ENCODE measurements at regions not wholly inside any gene's neighbourhood (a gene's known extent, or its start where the extent isn't known, plus 50 kb on each side); places are given as distances from the start of the nearest gene placed in this dataset.

DNA sequence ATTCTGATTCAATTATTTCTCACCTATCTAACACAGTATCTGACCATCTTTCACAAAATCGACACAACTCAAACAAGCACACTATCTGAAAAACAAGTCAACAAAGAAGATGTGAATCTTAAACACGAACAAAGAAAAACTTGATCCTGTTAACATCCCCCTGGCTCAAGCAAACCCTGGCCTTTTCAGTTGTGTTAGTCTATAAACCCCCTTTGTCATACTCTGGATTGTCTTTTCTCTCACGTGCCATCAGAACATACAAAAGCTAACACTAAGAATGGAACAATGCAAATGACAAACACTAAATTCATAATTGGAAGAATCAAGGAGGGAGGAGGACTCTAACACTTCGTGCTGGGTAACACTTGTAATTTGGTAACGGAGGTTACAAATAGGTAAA lies 168.7 kb downstream of the GASK1B start:
- intact Hi-C loops (cut with DNase I) = no loop called here
- no peak for TF ChIP-seq POLR2A (IDR thresholded peaks at IDR 0.05)
- TF ChIP-seq CTCF (IDR thresholded peaks at IDR 0.05) = no peak
- 63 to 74% methylated on average over 5 of the region's 5 CpGs for WGBS, 2 donors

DNA sequence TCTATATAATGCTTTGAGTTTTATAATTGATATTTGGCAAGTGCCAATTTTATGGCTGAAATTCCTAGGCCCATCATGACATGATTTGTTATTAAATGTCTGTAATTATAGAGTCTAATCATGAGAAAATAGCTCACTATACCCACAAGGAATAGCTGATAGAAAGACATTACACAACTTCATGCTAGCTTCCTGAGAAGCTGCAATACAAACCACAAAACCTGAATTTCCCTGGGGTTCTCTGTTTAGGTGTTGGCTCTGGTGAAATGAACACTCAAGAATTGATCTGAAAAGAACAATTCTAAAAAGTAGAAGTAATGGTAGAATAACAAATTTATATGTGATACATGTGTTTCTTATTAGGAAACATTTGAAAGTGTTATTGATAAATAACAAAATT lies 169.6 kb downstream of the GASK1B start:
- H3K27ac ChIP-seq = no peak overlapping the region
- no peak for DNase-seq
- no peak overlapping the region for H3K4me3 ChIP-seq
- intact Hi-C loops (cut with DNase I) = no loop called here
- no peaks in the 10 kb centered on the region for H3K9me3 ChIP-seq
- TF ChIP-seq POLR2A (IDR thresholded peaks at IDR 0.05) (no peak), CTCF (IDR thresholded peaks at IDR 0.05) (no peak)
- H3K36me3 ChIP-seq = no peaks in the 10 kb centered on the region
- peaks cover 0 to 12% (median 0%) of the 10 kb centered on the region in 3 donors for H3K4me1 ChIP-seq
- no peaks in the 10 kb centered on the region for H3K27me3 ChIP-seq

More for the DNA sequence above, 168.7 kb downstream of the GASK1B start:
- no peak overlapping the region for H3K4me3 ChIP-seq
- H3K36me3 ChIP-seq = no peaks in the 10 kb centered on the region
- peaks cover 0 to 12% (median 0%) of the 10 kb centered on the region in 3 donors for H3K4me1 ChIP-seq
- no peaks in the 10 kb centered on the region for H3K27me3 ChIP-seq
- no peak for DNase-seq
- no peak overlapping the region for H3K27ac ChIP-seq
- H3K9me3 ChIP-seq = no peaks in the 10 kb centered on the region

DNA sequence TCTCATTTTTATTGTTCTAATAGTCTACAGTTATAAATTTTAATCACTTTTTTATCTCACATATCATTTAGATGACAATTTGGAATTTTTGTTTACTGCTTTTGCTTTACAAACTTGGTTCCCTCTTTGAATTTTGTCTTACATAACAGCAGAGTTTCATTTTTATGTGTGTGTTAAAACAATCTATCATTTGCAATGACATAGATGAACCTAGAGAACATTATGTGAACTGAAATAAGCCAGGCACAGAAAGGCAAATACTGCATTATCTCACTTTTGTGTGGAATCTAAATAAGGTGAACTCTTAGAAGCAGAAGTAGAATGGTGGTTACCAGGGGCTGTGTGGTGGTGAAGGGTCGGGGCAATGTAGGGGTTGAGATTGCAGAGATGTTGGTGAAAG lies 170.7 kb downstream of the GASK1B start:
- no peaks in the 10 kb centered on the region for H3K27me3 ChIP-seq
- H3K36me3 ChIP-seq = no peaks in the 10 kb centered on the region
- DNase-seq = no peak
- H3K27ac ChIP-seq = no peak overlapping the region
- H3K4me1 ChIP-seq = peaks cover 0 to 1% (median 0%) of the 10 kb centered on the region in 3 donors
- 57 to 90% methylated on average over 1 of the region's 1 CpG for WGBS, 2 donors
- no peak overlapping the region for H3K4me3 ChIP-seq
- intact Hi-C loops (cut with DNase I) = no loop called here
- TF ChIP-seq POLR2A (IDR thresholded peaks at IDR 0.05) (no peak), CTCF (IDR thresholded peaks at IDR 0.05) (no peak)
- H3K9me3 ChIP-seq = no peaks in the 10 kb centered on the region

DNA sequence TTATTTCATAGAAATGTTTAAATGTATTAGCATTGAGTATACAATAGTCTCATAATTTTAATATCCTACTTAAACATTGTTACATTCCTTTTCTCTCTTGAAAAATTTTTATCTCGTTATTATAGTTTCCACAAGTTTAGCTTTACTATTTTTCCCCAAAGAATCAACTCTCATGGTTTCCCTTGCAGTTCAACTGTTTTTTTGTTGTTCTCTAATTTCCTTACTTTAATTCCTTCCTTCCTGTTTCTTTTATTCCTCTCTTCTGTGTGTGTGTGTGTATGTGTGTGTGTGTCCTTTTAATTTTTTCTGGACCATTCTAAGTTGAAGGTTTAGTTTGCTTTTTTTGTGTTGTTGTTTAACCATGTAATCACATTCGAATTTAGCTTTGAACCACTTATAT lies 171.1 kb downstream of the GASK1B start:
- intact Hi-C loops (cut with DNase I) = no loop called here
- 58 to 63% methylated on average over 2 of the region's 2 CpGs for WGBS, 2 donors

DNA sequence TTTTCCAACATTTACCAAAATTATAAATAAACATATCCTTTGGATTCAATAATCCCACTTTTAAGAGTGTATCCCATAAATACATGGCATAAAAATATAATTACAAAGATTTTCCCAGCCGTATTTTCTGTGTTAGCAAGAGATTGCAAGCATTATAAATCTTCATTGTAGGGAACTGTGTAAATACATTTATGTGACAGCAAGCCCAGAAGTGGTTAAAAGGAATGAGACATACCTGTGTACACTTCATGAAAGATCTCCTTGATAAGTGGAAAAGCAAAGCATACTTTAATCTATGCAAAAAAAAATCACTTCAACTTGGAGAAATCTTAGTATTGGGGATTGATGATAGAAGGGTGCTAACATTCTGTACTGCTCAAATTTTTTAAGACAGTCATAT lies 173.1 kb downstream of the GASK1B start:
- no peak for TF ChIP-seq POLR2A (IDR thresholded peaks at IDR 0.05)
- no peak for TF ChIP-seq CTCF (IDR thresholded peaks at IDR 0.05)

More for the DNA sequence above, 171.1 kb downstream of the GASK1B start:
- no peaks in the 10 kb centered on the region for H3K4me1 ChIP-seq
- no peak overlapping the region for H3K4me3 ChIP-seq
- DNase-seq = no peak
- TF ChIP-seq POLR2A (IDR thresholded peaks at IDR 0.05) (no peak), CTCF (IDR thresholded peaks at IDR 0.05) (no peak)
- no peaks in the 10 kb centered on the region for H3K36me3 ChIP-seq
- no peaks in the 10 kb centered on the region for H3K27me3 ChIP-seq
- H3K27ac ChIP-seq = no peak overlapping the region
- no peaks in the 10 kb centered on the region for H3K9me3 ChIP-seq

More for the DNA sequence above, 173.1 kb downstream of the GASK1B start:
- 75 to 94% methylated on average over 1 of the region's 1 CpG for WGBS, 2 donors
- Histone ChIP-seq H3K4me3 (no peak overlapping the region), H3K27me3 (no peaks in the 10 kb centered on the region), H3K36me3 (no peaks in the 10 kb centered on the region), H3K4me1 (peaks cover 0 to 9% (median 7%) of the 10 kb centered on the region in 3 donors), H3K9me3 (no peaks in the 10 kb centered on the region), H3K27ac (no peak overlapping the region)
- intact Hi-C loops (cut with DNase I) = no loop called here
- DNase-seq = no peak

Data from esophagus squamous epithelium (tissue), 5 donors.